HL-60 (cell line): ENCODE measurements at regions not wholly inside any gene's neighbourhood (a gene's known extent, or its start where the extent isn't known, plus 50 kb on each side); places are given as distances from the start of the nearest gene placed in this dataset.

ENCODE experiments used
- DNase-seq, 2 experiments: peaks; one replicate each; pipeline ENCODE4 v3.0.0-alpha.2; 2010 to 2020; ENCODE audit warnings: low read depth in 1 of 2, low spot score in 1 of 2
- H3K27ac ChIP-seq: fragments of 250-450 bp; sonication (Bioruptor Pico); replicated peaks from 2 replicates; pipeline ENCODE4 v1.5.1; 2020; ENCODE audit warnings: mild to moderate bottlenecking, moderate library complexity
- H3K27me3 ChIP-seq: fragments of 250-450 bp; sonication (Bioruptor Pico); 2 replicates; pipeline ENCODE4 v1.5.1; 2021; ENCODE audit warnings: mild to moderate bottlenecking, moderate library complexity; ENCODE audit not compliant: insufficient read depth, poor library complexity, severe bottlenecking
- H3K4me3 ChIP-seq: replicated peaks from 2 replicates; pipeline ENCODE4 v1.5.1; 2011; ENCODE audit warnings: mild to moderate bottlenecking, control low read depth, low read length; ENCODE audit not compliant: insufficient read depth
- GABPA ChIP-seq: IDR thresholded peaks from 2 replicates; pipeline ENCODE4 v1.6.1; 2012; ENCODE audit warnings: low read depth
- POLR2AphosphoS5 ChIP-seq: IDR thresholded peaks from 2 replicates; pipeline ENCODE4 v1.6.1; 2012; ENCODE audit warnings: low read depth
- SPI1 ChIP-seq: IDR thresholded peaks from 2 replicates; pipeline ENCODE4 v1.6.1; 2012; ENCODE audit warnings: low read depth, mild to moderate bottlenecking, borderline replicate concordance
- TF ChIP-seq, protein P1 (sequence below): IDR thresholded peaks from 2 replicates; pipeline ENCODE4 v1.6.1; 2012; ENCODE audit warnings: low read depth; ENCODE audit not compliant: insufficient replicate concordance
- TF ChIP-seq, protein P2 (sequence below): IDR thresholded peaks from one replicate; pipeline ENCODE4 v1.5.1; 2011; ENCODE audit warnings: low read length, control low read depth, inconsistent platforms; ENCODE audit not compliant: insufficient read depth

DNA sequence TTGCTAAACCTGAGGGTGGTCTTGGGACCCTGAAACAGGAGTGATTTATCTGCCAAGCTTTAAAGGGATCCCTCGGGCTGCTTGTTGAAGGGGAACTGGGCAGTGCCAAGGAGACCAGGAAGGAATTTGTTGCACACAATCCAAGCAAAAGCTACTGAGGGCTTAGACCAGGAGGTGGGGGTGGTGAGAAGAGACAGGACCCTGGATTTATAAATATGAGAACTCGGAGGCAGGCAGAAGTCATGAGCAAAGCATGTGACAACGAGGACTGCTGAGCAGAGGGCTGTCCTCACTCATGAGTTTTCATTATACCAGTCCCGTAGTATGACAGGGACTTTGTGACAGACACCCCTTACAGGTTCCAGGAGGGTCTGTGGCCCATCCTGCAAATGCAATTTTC, 237.3 kb downstream of the DRD1 start:
- no peaks in the 10 kb centered on the region for H3K27me3 ChIP-seq
- DNase-seq, result no peak
- no peak overlapping the region for H3K4me3 ChIP-seq
- TF ChIP-seq GABPA, result no peak
- TF ChIP-seq SPI1, result no peak
- TF ChIP-seq, protein P1, sequence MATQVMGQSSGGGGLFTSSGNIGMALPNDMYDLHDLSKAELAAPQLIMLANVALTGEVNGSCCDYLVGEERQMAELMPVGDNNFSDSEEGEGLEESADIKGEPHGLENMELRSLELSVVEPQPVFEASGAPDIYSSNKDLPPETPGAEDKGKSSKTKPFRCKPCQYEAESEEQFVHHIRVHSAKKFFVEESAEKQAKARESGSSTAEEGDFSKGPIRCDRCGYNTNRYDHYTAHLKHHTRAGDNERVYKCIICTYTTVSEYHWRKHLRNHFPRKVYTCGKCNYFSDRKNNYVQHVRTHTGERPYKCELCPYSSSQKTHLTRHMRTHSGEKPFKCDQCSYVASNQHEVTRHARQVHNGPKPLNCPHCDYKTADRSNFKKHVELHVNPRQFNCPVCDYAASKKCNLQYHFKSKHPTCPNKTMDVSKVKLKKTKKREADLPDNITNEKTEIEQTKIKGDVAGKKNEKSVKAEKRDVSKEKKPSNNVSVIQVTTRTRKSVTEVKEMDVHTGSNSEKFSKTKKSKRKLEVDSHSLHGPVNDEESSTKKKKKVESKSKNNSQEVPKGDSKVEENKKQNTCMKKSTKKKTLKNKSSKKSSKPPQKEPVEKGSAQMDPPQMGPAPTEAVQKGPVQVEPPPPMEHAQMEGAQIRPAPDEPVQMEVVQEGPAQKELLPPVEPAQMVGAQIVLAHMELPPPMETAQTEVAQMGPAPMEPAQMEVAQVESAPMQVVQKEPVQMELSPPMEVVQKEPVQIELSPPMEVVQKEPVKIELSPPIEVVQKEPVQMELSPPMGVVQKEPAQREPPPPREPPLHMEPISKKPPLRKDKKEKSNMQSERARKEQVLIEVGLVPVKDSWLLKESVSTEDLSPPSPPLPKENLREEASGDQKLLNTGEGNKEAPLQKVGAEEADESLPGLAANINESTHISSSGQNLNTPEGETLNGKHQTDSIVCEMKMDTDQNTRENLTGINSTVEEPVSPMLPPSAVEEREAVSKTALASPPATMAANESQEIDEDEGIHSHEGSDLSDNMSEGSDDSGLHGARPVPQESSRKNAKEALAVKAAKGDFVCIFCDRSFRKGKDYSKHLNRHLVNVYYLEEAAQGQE, result no peak
- no peak overlapping the region for H3K27ac ChIP-seq

DNA sequence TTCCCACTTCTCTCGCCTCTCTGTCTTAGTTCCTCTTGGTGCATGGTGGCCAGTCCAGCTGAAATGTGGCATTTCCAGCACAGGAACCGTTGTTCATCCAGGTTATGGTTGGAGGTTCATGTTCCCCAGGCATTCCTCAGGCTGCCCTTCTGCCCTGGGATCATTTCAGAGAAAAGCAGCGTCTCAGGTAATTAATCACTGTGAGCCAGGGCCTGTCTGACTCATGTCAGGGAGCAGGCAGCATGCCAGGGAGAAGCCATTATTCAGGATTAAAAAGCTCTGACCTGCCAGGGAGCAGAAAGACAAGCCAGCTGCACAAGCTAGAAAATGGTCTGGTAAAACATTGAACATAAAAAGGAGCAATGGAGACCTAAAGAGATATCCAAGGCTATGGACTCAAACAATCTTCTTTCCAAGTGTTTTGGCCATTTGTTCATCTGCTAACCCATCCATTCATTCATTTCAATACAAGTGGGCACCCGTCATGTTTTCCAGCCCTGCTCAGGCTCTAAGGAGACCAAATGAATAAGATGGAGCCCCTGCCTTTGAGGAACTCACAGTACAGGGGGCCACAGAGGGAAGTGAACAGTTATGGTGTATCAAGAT, 241.4 kb downstream of the DRD1 start:
- Histone ChIP-seq H3K27ac (no peak overlapping the region), H3K4me3 (no peak overlapping the region), H3K27me3 (no peaks in the 10 kb centered on the region)
- no peak for DNase-seq
- TF ChIP-seq, protein P2, sequence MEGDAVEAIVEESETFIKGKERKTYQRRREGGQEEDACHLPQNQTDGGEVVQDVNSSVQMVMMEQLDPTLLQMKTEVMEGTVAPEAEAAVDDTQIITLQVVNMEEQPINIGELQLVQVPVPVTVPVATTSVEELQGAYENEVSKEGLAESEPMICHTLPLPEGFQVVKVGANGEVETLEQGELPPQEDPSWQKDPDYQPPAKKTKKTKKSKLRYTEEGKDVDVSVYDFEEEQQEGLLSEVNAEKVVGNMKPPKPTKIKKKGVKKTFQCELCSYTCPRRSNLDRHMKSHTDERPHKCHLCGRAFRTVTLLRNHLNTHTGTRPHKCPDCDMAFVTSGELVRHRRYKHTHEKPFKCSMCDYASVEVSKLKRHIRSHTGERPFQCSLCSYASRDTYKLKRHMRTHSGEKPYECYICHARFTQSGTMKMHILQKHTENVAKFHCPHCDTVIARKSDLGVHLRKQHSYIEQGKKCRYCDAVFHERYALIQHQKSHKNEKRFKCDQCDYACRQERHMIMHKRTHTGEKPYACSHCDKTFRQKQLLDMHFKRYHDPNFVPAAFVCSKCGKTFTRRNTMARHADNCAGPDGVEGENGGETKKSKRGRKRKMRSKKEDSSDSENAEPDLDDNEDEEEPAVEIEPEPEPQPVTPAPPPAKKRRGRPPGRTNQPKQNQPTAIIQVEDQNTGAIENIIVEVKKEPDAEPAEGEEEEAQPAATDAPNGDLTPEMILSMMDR, result no peak
- TF ChIP-seq GABPA (no peak), POLR2AphosphoS5 (no peak), SPI1 (no peak)
- TF ChIP-seq, protein P1, result no peak

DNA sequence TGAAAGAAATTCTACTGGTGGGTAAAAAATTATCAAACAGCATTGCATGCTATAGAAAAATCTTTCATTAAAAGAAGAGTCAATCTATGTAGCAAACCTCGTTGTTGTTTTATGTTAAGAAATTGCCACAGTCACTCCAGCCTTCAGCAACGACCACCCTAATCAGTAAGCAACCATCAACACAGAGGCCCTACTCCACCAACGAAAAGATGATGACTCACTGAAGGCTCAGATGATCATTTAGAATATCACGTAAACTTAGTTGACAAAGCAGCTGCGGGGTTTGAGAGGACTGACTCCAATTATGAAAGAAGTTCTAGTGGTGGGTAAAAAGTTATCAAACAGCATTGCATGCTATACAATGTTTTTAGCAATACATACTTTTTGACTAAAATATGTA, 242.6 kb downstream of the DRD1 start:
- no peak for DNase-seq
- TF ChIP-seq GABPA, result no peak
- TF ChIP-seq POLR2AphosphoS5, result no peak
- Histone ChIP-seq H3K4me3 (no peak overlapping the region), H3K27me3 (no peaks in the 10 kb centered on the region), H3K27ac (no peak overlapping the region)

DNA sequence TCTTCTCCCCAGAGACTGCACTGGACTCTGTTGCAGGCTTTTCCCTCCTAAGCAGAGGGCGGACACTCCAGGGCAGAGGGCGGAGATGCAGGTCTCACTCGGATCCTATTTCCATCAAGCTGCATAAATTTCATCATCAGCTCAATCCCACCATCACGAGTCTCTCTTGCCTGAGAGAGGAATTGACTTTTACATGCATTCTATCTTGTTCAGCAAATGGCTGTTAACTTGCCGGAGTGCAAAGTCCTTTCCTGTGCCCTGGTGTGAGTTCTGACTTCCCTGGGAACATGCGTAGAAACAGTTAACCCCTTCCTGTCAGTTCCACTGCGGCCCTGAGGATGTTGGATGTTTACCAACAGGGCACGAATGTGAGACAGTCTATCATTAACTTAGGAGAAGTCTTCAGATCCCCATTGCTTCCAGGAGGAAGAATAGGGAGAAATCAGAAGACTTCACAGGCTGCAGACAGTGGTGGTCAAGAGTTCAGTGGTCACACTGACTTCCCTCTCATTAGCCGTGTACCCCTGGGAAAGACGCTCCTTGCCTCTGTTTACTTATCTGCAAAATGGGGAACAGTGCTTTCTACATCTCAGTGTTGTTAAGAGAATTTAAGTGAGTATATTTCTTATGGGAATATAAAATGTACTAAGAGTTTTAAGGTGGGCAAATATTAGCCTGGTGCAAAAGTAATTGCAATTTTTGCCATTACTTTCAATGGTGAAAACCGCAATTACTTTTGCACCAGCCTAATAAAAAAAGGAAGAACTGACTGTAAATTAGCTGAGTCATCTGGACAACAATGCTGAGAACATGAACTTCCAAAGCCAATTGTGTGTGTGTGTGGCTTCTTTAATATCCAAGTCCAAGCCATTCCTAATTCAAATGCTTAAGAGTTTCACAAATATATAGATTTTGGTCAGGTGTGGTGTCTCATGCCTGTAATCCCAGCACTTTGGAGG, 248.0 kb downstream of the DRD1 start:
- no peak for DNase-seq
- TF ChIP-seq, protein P2, result no peak
- no peak for TF ChIP-seq GABPA
- TF ChIP-seq SPI1, result no peak
- TF ChIP-seq, protein P1, result no peak
- TF ChIP-seq POLR2AphosphoS5, result no peak
- Histone ChIP-seq H3K27ac (no peak overlapping the region), H3K27me3 (no peaks in the 10 kb centered on the region), H3K4me3 (no peak overlapping the region)
